GM23338 (cell line): ENCODE measurements at regions not wholly inside any gene's neighbourhood (a gene's known extent, or its start where the extent isn't known, plus 50 kb on each side); places are given as distances from the start of the nearest gene placed in this dataset.

ENCODE experiments used
- CTCF ChIP-seq, 2 experiments: fragments of 200-600 bp in 1 of 2; sonication (generic) in 1 of 2; conservative IDR thresholded peaks; 2 replicates each; pipeline versions ENCODE4 v1.5.1 to v1.6.1; 2016 to 2017; ENCODE audit warnings: antibody characterized with exemption in 2 of 2, low read depth in 2 of 2, mild to moderate bottlenecking in 2 of 2, moderate library complexity in 1 of 2
- ETS1 ChIP-seq: IDR thresholded peaks from 2 replicates; pipeline ENCODE4 v1.6.1; 2016; ENCODE audit warnings: antibody characterized with exemption
- EZH2 ChIP-seq: fragments of 200-600 bp; sonication (generic); IDR thresholded peaks from one replicate; pipeline ENCODE4 v1.8.0; 2017; ENCODE audit warnings: antibody characterized with exemption, mild to moderate bottlenecking, low read depth; ENCODE audit not compliant: unreplicated experiment
- EZH2phosphoT487 ChIP-seq: fragments of 200-600 bp; sonication (generic); IDR thresholded peaks from one replicate; pipeline ENCODE4 v1.8.1; 2018; ENCODE audit warnings: antibody characterized with exemption; ENCODE audit not compliant: unreplicated experiment
- NANOG ChIP-seq: IDR thresholded peaks from 2 replicates; pipeline ENCODE4 v1.6.1; 2016; ENCODE audit warnings: antibody characterized with exemption, borderline replicate concordance
- POLR2AphosphoS5 ChIP-seq: IDR thresholded peaks from 2 replicates; pipeline ENCODE4 v1.6.1; 2016; ENCODE audit warnings: antibody characterized with exemption, low read depth
- STAT1 ChIP-seq: IDR thresholded peaks from one replicate; pipeline ENCODE4 v1.6.1; 2016; ENCODE audit warnings: antibody characterized with exemption; ENCODE audit not compliant: unreplicated experiment
- TF ChIP-seq, protein P1 (sequence below): IDR thresholded peaks from one replicate; pipeline ENCODE4 v1.6.1; 2018; ENCODE audit warnings: antibody characterized with exemption; ENCODE audit not compliant: unreplicated experiment
- TF ChIP-seq, protein P2 (sequence below): fragments of 250-450 bp; sonication (Bioruptor Pico); IDR thresholded peaks from 2 replicates; pipeline ENCODE4 v1.5.0; 2020; ENCODE audit warnings: mild to moderate bottlenecking, moderate library complexity

GRCh38 chr22:27418261-27418660, 383.3 kb downstream of the MN1 start:
- TF ChIP-seq EZH2 (no peak), ETS1 (no peak), NANOG (no peak), CTCF (conservative IDR thresholded peaks at IDR 0.05; ENCODE audit: low read depth in 2 of 2) (no peak), POLR2AphosphoS5 (no peak), EZH2phosphoT487 (no peak), STAT1 (no peak)
- TF ChIP-seq, protein P1, sequence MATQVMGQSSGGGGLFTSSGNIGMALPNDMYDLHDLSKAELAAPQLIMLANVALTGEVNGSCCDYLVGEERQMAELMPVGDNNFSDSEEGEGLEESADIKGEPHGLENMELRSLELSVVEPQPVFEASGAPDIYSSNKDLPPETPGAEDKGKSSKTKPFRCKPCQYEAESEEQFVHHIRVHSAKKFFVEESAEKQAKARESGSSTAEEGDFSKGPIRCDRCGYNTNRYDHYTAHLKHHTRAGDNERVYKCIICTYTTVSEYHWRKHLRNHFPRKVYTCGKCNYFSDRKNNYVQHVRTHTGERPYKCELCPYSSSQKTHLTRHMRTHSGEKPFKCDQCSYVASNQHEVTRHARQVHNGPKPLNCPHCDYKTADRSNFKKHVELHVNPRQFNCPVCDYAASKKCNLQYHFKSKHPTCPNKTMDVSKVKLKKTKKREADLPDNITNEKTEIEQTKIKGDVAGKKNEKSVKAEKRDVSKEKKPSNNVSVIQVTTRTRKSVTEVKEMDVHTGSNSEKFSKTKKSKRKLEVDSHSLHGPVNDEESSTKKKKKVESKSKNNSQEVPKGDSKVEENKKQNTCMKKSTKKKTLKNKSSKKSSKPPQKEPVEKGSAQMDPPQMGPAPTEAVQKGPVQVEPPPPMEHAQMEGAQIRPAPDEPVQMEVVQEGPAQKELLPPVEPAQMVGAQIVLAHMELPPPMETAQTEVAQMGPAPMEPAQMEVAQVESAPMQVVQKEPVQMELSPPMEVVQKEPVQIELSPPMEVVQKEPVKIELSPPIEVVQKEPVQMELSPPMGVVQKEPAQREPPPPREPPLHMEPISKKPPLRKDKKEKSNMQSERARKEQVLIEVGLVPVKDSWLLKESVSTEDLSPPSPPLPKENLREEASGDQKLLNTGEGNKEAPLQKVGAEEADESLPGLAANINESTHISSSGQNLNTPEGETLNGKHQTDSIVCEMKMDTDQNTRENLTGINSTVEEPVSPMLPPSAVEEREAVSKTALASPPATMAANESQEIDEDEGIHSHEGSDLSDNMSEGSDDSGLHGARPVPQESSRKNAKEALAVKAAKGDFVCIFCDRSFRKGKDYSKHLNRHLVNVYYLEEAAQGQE: no peak
- TF ChIP-seq, protein P2, sequence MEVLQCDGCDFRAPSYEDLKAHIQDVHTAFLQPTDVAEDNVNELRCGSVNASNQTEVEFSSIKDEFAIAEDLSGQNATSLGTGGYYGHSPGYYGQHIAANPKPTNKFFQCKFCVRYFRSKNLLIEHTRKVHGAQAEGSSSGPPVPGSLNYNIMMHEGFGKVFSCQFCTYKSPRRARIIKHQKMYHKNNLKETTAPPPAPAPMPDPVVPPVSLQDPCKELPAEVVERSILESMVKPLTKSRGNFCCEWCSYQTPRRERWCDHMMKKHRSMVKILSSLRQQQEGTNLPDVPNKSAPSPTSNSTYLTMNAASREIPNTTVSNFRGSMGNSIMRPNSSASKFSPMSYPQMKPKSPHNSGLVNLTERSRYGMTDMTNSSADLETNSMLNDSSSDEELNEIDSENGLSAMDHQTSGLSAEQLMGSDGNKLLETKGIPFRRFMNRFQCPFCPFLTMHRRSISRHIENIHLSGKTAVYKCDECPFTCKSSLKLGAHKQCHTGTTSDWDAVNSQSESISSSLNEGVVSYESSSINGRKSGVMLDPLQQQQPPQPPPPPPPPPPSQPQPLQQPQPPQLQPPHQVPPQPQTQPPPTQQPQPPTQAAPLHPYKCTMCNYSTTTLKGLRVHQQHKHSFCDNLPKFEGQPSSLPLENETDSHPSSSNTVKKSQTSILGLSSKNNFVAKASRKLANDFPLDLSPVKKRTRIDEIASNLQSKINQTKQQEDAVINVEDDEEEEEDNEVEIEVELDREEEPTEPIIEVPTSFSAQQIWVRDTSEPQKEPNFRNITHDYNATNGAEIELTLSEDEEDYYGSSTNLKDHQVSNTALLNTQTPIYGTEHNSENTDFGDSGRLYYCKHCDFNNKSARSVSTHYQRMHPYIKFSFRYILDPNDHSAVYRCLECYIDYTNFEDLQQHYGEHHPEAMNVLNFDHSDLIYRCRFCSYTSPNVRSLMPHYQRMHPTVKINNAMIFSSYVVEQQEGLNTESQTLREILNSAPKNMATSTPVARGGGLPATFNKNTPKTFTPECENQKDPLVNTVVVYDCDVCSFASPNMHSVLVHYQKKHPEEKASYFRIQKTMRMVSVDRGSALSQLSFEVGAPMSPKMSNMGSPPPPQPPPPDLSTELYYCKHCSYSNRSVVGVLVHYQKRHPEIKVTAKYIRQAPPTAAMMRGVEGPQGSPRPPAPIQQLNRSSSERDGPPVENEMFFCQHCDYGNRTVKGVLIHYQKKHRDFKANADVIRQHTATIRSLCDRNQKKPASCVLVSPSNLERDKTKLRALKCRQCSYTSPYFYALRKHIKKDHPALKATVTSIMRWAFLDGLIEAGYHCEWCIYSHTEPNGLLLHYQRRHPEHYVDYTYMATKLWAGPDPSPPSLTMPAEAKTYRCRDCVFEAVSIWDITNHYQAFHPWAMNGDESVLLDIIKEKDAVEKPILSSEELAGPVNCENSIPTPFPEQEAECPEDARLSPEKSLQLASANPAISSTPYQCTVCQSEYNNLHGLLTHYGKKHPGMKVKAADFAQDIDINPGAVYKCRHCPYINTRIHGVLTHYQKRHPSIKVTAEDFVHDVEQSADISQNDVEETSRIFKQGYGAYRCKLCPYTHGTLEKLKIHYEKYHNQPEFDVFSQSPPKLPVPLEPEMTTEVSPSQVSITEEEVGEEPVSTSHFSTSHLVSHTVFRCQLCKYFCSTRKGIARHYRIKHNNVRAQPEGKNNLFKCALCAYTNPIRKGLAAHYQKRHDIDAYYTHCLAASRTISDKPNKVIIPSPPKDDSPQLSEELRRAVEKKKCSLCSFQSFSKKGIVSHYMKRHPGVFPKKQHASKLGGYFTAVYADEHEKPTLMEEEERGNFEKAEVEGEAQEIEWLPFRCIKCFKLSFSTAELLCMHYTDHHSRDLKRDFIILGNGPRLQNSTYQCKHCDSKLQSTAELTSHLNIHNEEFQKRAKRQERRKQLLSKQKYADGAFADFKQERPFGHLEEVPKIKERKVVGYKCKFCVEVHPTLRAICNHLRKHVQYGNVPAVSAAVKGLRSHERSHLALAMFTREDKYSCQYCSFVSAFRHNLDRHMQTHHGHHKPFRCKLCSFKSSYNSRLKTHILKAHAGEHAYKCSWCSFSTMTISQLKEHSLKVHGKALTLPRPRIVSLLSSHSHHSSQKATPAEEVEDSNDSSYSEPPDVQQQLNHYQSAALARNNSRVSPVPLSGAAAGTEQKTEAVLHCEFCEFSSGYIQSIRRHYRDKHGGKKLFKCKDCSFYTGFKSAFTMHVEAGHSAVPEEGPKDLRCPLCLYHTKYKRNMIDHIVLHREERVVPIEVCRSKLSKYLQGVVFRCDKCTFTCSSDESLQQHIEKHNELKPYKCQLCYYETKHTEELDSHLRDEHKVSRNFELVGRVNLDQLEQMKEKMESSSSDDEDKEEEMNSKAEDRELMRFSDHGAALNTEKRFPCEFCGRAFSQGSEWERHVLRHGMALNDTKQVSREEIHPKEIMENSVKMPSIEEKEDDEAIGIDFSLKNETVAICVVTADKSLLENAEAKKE (CRISPR knock-in tag): no peak
